ENCODE measurements at regions not wholly inside any gene's neighbourhood (a gene's known extent, or its start where the extent isn't known, plus 50 kb on each side); places are given as distances from the start of the nearest gene placed in this dataset.
"Not testable (repeated sequence)": the region's sequence is repeated elsewhere in the genome, so short reads cannot be mapped to it uniquely, and the experiment has no call there.

DNA sequence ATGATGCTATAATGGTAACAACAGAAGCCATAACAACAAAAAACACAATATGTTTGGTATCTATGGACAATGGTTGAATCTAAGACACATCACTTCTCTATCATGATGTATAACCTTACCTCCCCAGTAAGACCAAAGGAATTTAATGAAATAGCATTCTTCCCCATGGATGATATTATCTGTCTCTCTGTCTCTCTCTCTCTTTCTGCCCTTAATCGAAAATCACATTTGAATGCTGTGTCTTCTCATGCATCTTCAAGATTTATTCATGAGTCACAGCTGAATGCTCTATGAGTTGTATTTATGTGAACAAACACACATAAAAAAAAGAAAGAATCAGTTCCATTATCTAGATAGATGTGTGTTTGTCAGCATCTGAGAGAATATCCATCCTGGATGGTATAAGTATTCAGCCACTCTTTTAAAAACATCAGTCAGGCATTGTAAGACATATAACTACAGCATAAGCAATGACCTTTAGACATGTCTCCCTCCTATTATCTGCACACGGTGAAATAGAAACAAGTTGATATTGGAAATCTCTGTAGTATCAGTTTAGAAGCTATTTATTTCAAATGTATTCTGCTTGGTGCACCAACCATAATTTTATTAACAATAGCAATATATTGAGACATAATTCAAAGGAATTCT lies 433.3 kb downstream of the TOX3 start:
- Histone ChIP-seq H4K20me1 (ENCODE audit: insufficient read depth) (no peaks in the 10 kb centered on the region), H3K27ac (ENCODE audit: low read depth, low read length) (no peak overlapping the region), H3K36me3 (ENCODE audit: control insufficient read depth in 1 of 2, insufficient read depth in 2 of 2, low read length in 2 of 2) (no peaks in the 10 kb centered on the region), H2AFZ (ENCODE audit: low read depth, low read length, poor library complexity, severe bottlenecking) (no peak overlapping the region), H3K27me3 (ENCODE audit: insufficient read depth, low read length) (no peaks in the 10 kb centered on the region), H3K9ac (ENCODE audit: low read length) (no peak overlapping the region), H3K4me3 (replicated peaks in 1 of 2; ENCODE audit: low read depth in 1 of 2, low read length in 2 of 2) (no peak overlapping the region), H3K9me3 (ENCODE audit: control insufficient read depth in 1 of 2, insufficient read depth in 1 of 2, low read depth in 1 of 2, low read length in 2 of 2) (peaks cover 3 to 19% of the 10 kb centered on the region in 2 experiments; a peak in 2 of 4 replicates), H3K4me1 (ENCODE audit: control insufficient read depth in 1 of 2, insufficient read depth in 2 of 2, low read length in 2 of 2) (no peaks in the 10 kb centered on the region), H3K79me2 (ENCODE audit: insufficient read depth, low read length) (no peaks in the 10 kb centered on the region), H3K9me2 (ENCODE audit: insufficient read depth) (no peaks in the 10 kb centered on the region), H3K4me2 (ENCODE audit: low read length) (no peak overlapping the region)
- intact Hi-C loops (cut with micrococcal nuclease): no loop called here
- no peak for DNase-seq (ENCODE audit: low read depth, low spot score)
- no peak for ATAC-seq
- RAD21 ChIA-PET (ENCODE audit: low non-redundant PET in 1 of 2, low total read pairs in 2 of 2, uncharacterized antibody in 2 of 2, unreplicated experiment in 2 of 2): no interaction called here
- POLR2A ChIA-PET: no interaction called here
- CTCF ChIA-PET: no interaction called here
- TF ChIP-seq EGR1 (IDR thresholded peaks at IDR 0.05; ENCODE audit: low read depth) (no peak), JUND (IDR thresholded peaks at IDR 0.05) (no peak), YY1 (IDR thresholded peaks at IDR 0.05; ENCODE audit: extremely low read depth, insufficient replicate concordance, low read depth, low read length) (no peak)
- TF ChIP-seq, protein P1, sequence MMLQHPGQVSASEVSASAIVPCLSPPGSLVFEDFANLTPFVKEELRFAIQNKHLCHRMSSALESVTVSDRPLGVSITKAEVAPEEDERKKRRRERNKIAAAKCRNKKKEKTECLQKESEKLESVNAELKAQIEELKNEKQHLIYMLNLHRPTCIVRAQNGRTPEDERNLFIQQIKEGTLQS (IDR thresholded peaks at IDR 0.05): no peak
- no TSS peak for BruUV-seq (replicated peaks)

DNA sequence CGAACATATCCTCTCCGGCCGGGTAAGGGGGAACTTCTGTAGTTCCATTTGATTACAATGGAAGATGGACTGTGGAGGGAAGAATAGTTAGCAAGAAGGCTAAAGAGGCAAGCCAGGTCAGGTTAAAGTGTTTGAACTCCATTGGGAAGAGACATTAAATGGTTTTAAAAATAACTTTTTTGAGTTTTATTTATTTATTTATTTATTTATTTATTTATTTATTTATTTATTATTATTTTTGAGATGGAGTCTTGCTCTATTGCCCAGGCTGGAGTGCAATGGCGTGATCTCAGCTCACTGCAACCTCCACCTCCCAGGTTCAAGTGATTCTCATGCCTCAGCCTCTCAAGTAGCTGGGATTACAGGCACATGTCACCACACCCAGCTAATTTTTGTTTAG lies 441.9 kb downstream of the TOX3 start:
- RAD21 ChIA-PET (ENCODE audit: low non-redundant PET in 1 of 2, low total read pairs in 2 of 2, uncharacterized antibody in 2 of 2, unreplicated experiment in 2 of 2); POLR2A ChIA-PET; H3K27ac ChIP-seq (ENCODE audit: low read depth, low read length); H4K20me1 ChIP-seq (ENCODE audit: insufficient read depth); H3K79me2 ChIP-seq (ENCODE audit: insufficient read depth, low read length); ATAC-seq; H3K36me3 ChIP-seq (ENCODE audit: control insufficient read depth in 1 of 2, insufficient read depth in 2 of 2, low read length in 2 of 2); H3K9ac ChIP-seq (ENCODE audit: low read length); CTCF ChIA-PET; H3K4me2 ChIP-seq (ENCODE audit: low read length); H3K9me2 ChIP-seq (ENCODE audit: insufficient read depth); H2AFZ ChIP-seq (ENCODE audit: low read depth, low read length, poor library complexity, severe bottlenecking); H3K4me3 ChIP-seq (replicated peaks in 1 of 2; ENCODE audit: low read depth in 1 of 2, low read length in 2 of 2); DNase-seq (ENCODE audit: low read depth, low spot score); BruUV-seq (replicated peaks); H3K4me1 ChIP-seq (ENCODE audit: control insufficient read depth in 1 of 2, insufficient read depth in 2 of 2, low read length in 2 of 2); H3K27me3 ChIP-seq (ENCODE audit: insufficient read depth, low read length): not testable (repeated sequence)
- H3K9me3 ChIP-seq (ENCODE audit: control insufficient read depth in 1 of 2, insufficient read depth in 1 of 2, low read depth in 1 of 2, low read length in 2 of 2): peaks cover 3 to 11% of the 10 kb centered on the region in 2 experiments; a peak in 2 of 4 replicates
- intact Hi-C loops (cut with micrococcal nuclease): loop anchor here (5.0 kb wide), 1 partner anchor 52 kb away; no protein-coding TSS in a partner anchor
